ENCODE measurements at regions not wholly inside any gene's neighbourhood (a gene's known extent, or its start where the extent isn't known, plus 50 kb on each side); places are given as distances from the start of the nearest gene placed in this dataset.

DNA sequence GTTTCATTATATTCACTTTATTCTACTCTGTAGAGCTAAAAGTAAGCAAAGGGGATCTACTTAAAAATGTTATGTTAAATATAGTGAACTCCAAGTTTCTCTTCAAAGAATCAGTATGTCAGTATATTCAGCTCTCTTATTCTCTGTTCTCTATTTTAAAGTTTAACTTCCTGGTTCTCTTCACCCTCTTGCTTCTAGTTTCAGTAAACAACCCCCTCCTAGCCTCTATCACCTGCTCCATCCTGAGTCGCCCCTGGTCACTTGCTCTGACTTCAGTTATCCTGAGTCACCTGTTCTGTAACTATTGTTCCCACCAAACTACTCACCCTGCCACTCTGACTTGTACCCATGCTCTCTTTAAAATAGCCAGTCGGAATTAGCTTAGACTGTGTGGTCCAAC lies 180.9 kb upstream of the AADAT start:
- no peaks in the 10 kb centered on the region for H3K36me3 ChIP-seq (ENCODE audit: control insufficient read depth in 1 of 2, insufficient read depth in 2 of 2, low read length in 2 of 2)
- H3K4me2 ChIP-seq (ENCODE audit: low read length), result no peak overlapping the region
- H3K9ac ChIP-seq (ENCODE audit: low read length), result no peak overlapping the region
- H3K27me3 ChIP-seq (ENCODE audit: insufficient read depth, low read length), result no peaks in the 10 kb centered on the region
- H2AFZ ChIP-seq (ENCODE audit: low read depth, low read length, poor library complexity, severe bottlenecking), result no peak overlapping the region
- CTCF ChIA-PET, result interaction anchor here (1.8 kb wide), 1 partner anchor 11 kb away, joined by 11 read pairs; no protein-coding TSS in a partner anchor
- BruUV-seq (replicated peaks), result no TSS peak
- H3K4me3 ChIP-seq (replicated peaks in 1 of 2; ENCODE audit: low read depth in 1 of 2, low read length in 2 of 2), result no peak overlapping the region
- H4K20me1 ChIP-seq (ENCODE audit: insufficient read depth), result no peaks in the 10 kb centered on the region
- intact Hi-C loops (cut with micrococcal nuclease), result no loop called here
- no peaks in the 10 kb centered on the region for H3K79me2 ChIP-seq (ENCODE audit: insufficient read depth, low read length)
- RAD21 ChIA-PET (ENCODE audit: low non-redundant PET in 1 of 2, low total read pairs in 2 of 2, uncharacterized antibody in 2 of 2, unreplicated experiment in 2 of 2), result no interaction called here
- ATAC-seq (no peak), DNase-seq (ENCODE audit: low read depth, low spot score) (no peak)
- H3K27ac ChIP-seq (ENCODE audit: low read depth, low read length), result no peak overlapping the region
- H3K9me3 ChIP-seq (ENCODE audit: control insufficient read depth in 1 of 2, insufficient read depth in 1 of 2, low read depth in 1 of 2, low read length in 2 of 2), result no peaks in the 10 kb centered on the region
- no peak for TF ChIP-seq EZH2phosphoT487 (IDR thresholded peaks at IDR 0.05; ENCODE audit: borderline replicate concordance)
- TF ChIP-seq TCF7L2 (IDR thresholded peaks at IDR 0.05; ENCODE audit: borderline replicate concordance, extremely low read depth, insufficient read depth, insufficient read length), result no peak
- TF ChIP-seq SRF (IDR thresholded peaks at IDR 0.05; ENCODE audit: low read depth), result no peak
- TF ChIP-seq JUND (IDR thresholded peaks at IDR 0.05), result no peak
- TF ChIP-seq ZFX (IDR thresholded peaks at IDR 0.05), result no peak
- no peak for TF ChIP-seq EZH2 (IDR thresholded peaks at IDR 0.05)
- TF ChIP-seq CEBPB (IDR thresholded peaks at IDR 0.05; ENCODE audit: low read depth), result no peak
- no peak for TF ChIP-seq EGR1 (IDR thresholded peaks at IDR 0.05; ENCODE audit: low read depth)
- TF ChIP-seq, protein P1, sequence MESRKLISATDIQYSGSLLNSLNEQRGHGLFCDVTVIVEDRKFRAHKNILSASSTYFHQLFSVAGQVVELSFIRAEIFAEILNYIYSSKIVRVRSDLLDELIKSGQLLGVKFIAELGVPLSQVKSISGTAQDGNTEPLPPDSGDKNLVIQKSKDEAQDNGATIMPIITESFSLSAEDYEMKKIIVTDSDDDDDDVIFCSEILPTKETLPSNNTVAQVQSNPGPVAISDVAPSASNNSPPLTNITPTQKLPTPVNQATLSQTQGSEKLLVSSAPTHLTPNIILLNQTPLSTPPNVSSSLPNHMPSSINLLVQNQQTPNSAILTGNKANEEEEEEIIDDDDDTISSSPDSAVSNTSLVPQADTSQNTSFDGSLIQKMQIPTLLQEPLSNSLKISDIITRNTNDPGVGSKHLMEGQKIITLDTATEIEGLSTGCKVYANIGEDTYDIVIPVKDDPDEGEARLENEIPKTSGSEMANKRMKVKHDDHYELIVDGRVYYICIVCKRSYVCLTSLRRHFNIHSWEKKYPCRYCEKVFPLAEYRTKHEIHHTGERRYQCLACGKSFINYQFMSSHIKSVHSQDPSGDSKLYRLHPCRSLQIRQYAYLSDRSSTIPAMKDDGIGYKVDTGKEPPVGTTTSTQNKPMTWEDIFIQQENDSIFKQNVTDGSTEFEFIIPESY (IDR thresholded peaks at IDR 0.05; ENCODE audit: extremely low read depth, insufficient replicate concordance, low read length), result no peak
- no peak for TF ChIP-seq CTCF (IDR thresholded peaks at IDR 0.05 in 2 of 3, conservative IDR thresholded peaks at IDR 0.05 in 1 of 3; ENCODE audit: borderline replicate concordance in 1 of 3, insufficient read depth in 1 of 3, low read depth in 2 of 3, low read length in 2 of 3)
- TF ChIP-seq POLR2A (IDR thresholded peaks at IDR 0.05; ENCODE audit: borderline replicate concordance, extremely low read depth, insufficient read depth, insufficient read length), result no peak
- TF ChIP-seq SIN3A (IDR thresholded peaks at IDR 0.05; ENCODE audit: low read depth), result no peak
- no peak for TF ChIP-seq RAD21 (IDR thresholded peaks at IDR 0.05; ENCODE audit: low read depth)
- no peak for TF ChIP-seq ZNF274 (IDR thresholded peaks at IDR 0.05; ENCODE audit: low read depth, low read length)
- TF ChIP-seq YY1 (IDR thresholded peaks at IDR 0.05; ENCODE audit: extremely low read depth, insufficient replicate concordance, low read depth, low read length), result no peak
- no peak for TF ChIP-seq FOSL1 (IDR thresholded peaks at IDR 0.05; ENCODE audit: low read depth)
- POLR2A ChIA-PET, result no interaction called here
- no peaks in the 10 kb centered on the region; the same call in 1 of the 2 replicates for H3K9me2 ChIP-seq (ENCODE audit: insufficient read depth)
- no peaks in the 10 kb centered on the region for H3K4me1 ChIP-seq (ENCODE audit: control insufficient read depth in 1 of 2, insufficient read depth in 2 of 2, low read length in 2 of 2)
